ENCODE measurements at regions not wholly inside any gene's neighbourhood (a gene's known extent, or its start where the extent isn't known, plus 50 kb on each side); places are given as distances from the start of the nearest gene placed in this dataset.

DNA sequence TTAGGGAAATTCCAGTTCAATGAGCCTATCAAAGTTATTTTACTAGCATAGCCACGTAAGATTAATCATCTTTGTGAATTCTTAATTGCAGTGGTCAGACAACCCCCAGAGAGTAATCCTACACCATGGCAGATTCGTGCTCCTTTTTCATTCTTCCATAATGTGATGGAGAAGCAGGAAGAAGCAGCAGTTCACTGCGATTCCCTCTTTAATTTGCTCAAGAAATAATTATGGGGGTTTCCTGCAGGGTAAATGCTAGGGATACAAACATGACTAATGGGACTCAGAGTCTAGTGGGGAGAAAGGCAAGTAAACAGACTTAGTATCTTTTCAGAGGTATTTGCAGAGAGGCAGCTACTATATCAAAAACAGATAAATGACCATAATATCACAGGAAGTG is 175.8 kb upstream of the HNRNPA3 start:
- no peak for TF ChIP-seq EZH2 (IDR thresholded peaks at IDR 0.05; ENCODE audit: low read length, unreplicated experiment)
- TF ChIP-seq, protein P1, sequence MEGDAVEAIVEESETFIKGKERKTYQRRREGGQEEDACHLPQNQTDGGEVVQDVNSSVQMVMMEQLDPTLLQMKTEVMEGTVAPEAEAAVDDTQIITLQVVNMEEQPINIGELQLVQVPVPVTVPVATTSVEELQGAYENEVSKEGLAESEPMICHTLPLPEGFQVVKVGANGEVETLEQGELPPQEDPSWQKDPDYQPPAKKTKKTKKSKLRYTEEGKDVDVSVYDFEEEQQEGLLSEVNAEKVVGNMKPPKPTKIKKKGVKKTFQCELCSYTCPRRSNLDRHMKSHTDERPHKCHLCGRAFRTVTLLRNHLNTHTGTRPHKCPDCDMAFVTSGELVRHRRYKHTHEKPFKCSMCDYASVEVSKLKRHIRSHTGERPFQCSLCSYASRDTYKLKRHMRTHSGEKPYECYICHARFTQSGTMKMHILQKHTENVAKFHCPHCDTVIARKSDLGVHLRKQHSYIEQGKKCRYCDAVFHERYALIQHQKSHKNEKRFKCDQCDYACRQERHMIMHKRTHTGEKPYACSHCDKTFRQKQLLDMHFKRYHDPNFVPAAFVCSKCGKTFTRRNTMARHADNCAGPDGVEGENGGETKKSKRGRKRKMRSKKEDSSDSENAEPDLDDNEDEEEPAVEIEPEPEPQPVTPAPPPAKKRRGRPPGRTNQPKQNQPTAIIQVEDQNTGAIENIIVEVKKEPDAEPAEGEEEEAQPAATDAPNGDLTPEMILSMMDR (conservative IDR thresholded peaks at IDR 0.05; ENCODE audit: low read depth, low read length) = no peak
